HG02588 (cell line): ENCODE measurements at regions not wholly inside any gene's neighbourhood (a gene's known extent, or its start where the extent isn't known, plus 50 kb on each side); places are given as distances from the start of the nearest gene placed in this dataset.

Experiments used
- ATAC-seq: cut with Tn5 transposase; IDR thresholded peaks from one replicate; pipeline ENCODE4 v1.9.1; 2021; ENCODE audit warnings: mild to moderate bottlenecking, moderate library complexity; ENCODE audit not compliant: unreplicated experiment

DNA sequence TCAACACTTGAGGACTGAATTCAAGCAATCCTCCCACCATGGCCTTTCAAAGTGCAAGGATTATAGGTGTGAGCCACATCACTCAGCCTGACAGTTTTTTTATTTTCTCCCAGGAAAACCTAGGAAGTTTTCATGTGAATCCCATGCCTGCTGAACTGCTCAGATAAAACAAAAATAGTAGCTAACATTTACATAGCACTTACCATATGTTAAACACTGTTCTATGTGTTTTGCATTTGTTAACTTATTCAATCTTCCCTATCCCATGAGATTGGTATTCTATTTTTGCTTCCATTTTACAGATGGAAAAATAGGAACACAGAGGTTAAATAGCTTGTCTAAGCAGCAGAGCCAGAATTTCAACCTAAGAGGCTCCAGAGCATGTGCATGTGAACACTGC lies 157.4 kb upstream of the KCTD1 start:
- no peak for ATAC-seq

DNA sequence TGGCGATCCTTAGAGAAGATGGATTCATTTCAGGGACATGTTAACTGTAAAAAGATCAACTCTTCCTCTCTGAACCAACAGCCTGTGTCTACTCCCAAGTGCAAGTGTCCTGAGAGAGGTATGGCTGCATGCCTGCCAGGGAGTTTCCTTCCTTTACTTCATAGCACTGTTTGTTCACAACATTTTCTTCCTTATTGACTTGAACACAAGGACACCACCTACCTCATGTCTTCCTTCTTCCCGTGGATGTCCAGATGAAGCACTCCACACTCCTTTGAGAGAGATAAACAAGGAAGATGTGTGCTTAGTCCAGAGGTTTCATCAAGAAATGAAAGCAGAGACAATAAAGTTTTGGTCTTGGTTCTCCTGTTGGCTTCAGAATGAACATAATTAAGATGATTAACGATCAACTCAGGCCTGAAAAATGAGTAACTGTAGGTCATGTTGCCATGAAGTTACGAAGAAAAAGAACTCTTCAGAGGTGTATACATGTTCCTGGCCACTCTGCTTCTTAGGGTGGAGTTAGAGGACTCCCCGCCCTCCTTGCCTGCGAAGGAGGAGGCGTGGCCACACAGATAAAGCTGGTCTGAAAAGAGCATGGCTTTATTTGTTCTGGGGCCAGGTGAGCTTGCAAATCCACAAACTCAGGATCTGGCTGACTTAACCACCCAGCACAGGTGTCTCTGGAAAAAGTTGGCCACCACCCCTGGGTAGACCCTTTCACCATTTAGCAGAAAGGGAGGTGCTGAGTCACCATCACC lies 155.0 kb upstream of the KCTD1 start:
- no peak for ATAC-seq

DNA sequence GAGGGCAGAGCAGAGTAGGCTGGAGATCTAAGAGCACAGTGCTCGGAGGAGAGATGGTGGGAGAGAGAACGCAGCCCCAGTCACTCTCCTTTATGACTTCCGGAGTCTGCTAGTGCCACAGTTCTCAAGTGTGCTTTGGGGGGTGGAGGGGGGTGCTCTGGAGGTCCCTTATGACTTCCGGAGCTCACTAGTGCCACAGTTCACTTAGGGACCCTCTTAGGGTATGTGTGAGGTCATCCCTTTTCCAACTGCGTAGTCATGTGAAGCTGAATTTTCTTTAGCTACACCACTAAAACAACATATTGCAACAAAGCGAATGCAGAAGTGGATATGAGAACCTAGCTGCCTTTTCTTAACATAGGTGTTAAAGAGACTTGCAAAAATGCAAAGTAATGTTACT lies 153.7 kb upstream of the KCTD1 start:
- ATAC-seq: no peak

DNA sequence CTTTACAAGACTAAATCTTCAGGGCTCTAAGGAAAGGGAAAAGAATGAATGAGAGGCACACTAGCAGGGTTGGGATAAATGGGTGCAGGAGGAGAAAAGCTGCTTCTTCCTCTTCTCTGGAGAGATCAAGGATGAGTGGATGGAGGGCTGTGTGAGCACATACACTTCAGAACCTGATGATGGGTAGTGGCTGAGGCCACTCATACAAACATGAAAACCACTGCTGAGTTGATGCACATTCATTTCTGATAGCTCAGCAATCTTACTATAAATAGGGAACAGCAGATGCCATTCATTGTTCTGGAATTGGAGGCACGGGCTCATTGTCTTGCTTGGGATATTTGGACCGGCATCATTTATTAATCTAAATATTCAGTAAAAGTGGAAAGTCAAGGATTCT lies 152.4 kb upstream of the KCTD1 start:
- no peak for ATAC-seq

DNA sequence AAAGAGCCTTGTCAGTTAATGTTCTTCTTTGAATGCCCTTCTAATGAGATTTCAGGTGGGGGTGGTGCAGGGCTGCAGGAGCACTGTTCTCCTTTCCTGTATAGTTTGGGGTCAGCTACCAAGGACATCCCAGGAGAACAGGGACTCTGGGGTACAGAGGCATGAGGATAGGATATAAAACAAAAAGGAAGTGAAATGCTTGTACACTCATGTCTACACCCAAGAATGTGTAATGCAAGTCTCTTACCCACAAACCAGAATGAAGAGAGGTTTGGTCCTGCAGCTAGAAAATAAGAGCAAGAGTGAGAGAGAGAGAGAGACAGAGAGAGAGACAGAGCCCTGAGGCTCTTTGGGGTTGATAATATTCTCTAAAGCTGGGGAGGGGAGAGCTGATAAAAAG lies 151.8 kb upstream of the KCTD1 start:
- no peak for ATAC-seq

DNA sequence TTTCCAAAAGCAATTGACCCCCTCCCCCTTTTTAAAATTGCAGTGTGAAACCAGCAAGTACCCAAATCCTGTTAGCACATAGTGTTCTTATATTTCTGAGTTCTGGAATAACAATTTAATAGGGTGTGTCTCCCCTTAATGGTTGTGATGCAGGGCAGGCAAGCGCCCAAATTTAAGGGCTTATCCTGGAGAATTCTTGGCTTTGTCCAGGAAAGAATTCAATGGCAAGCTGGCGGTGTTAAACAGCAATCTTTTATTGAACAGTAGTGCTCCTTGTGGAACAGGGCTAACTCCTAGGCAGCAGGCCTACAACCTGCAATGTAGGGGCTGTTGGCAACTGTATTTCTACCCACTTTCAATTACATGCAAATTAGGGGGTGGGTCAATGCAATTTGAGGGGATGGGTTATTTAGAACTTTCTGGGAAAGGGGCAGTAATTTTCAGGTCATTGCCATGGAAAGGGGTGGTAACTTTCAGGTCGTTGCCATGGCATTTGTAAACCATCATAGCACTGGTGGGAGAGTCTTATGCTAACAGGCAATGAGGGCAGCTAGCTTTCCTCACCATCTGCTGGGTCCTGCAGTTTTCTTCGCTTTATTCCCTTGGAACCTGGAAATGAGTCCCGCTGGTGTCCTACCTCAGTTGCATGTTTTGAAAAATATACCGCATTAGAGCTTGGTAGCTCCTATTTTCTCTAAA lies 149.0 kb upstream of the KCTD1 start:
- ATAC-seq: no peak

DNA sequence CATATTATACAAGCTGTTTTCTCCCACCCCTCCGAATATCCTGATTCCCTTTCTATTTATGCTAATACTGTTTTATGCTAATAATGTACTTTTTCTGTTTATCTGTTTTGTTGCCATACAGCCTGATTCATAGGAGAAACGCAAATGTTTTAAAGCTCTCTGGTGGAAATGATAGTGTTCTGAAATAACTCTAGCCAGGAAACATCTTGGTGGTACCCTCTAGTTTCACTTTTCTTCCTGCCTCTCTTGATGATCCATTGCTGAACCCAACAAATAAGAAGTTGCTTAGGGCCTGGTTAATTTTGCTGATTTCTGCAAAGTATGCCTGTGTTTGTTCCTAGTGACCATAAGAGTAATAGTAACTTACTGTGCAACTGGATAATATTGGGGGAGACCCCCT lies 148.4 kb upstream of the KCTD1 start:
- no peak for ATAC-seq

DNA sequence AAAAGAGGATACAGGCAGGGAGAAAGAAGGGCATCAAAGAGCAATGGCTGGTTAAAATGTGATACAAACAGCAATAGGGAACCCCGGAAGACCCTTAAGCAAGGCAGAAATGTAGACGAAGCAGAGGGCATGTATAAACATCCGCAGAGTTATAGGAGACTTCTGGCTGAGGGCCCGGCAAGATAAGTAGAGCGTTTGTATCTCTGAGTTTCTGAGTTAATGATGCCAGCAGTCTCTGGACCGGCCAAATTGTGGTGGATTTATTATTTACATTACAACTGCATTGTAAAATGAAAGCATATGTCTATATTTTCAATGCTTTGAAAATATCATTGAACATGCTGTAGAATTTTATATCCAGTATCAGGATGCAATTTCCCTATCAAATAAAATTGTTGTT lies 148.0 kb upstream of the KCTD1 start:
- ATAC-seq: no peak

DNA sequence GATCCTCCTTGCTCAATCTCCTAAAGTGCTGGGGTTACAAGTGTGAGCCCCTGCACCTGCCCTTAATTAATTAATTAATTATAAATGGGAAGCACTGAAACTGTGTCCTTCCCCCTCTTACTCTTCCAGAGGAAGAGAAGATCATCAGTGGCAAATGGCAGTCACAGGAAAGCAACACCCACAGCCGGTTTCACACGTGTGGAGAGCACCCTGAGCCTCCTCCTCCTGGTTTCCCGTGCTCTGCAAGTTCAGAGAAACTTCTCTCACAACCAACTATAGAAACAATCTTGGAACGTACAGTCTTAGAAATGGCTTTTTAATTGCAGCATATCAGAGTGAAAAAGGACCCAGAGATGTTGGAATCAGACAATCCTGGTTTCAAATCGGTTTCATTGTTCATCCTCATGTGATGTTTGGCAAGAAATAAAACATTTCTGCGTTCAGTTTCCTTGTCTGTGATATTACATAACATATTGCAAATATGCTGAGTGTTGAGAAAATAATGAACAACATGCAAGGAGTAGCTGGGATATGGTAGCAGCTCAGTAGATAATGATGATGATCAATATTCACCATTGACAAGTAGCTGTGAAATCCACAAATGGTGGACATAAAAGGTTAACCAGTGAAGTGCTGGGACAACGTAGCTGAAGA lies 141.0 kb upstream of the KCTD1 start:
- ATAC-seq: no peak

DNA sequence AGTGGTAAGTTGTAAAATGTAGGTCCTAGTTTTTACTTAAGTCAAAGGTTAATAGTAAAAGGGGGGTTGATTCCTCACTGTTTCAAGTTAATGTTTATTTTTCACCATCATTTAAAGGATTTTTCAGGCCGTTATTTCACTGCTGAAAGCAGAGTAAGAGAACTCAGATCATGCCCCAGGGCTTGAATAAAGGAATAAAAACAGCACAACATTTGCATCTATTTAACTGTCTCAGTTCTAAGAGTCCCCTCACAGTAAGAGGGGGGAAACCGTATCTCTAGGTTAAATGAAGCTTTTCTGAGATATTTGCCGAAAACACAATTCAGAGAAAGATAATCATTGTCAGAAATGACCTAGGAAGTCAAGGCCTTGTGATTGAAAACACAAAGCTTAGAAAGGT lies 138.2 kb upstream of the KCTD1 start:
- ATAC-seq: no peak

DNA sequence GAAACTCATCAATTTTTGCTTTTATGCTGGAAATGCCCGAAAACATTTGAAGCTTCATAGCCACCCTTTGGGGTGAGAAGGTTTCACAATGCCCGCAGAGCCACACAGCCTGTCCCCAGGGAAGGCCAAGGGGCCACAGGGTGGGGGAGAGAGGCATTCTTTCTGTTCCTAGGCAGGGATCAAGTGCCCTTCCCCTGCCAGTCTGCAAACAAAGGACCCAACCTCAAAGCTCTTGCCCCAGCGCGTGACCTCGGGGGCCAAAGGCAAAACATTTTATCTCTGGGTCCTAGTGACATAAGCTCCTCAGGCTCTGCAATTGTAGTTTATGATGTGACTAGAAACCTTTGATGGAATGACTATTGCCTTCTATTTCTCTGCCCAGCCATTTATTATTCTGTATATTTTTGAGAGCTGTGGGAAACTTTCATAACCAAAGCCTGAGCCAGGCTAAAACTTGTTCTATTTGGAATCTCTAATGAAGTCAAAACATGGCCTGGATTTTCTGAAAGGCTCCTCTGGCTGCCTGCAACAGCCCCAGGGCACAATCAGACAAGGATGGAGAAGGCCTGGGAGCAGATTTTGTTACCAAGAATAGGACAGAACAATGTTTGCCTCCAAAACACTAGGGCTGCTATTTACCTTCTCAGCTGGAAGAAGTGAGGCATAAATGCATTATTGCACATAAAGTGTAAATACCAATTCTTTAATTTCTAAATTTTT lies 137.2 kb upstream of the KCTD1 start:
- no peak for ATAC-seq

DNA sequence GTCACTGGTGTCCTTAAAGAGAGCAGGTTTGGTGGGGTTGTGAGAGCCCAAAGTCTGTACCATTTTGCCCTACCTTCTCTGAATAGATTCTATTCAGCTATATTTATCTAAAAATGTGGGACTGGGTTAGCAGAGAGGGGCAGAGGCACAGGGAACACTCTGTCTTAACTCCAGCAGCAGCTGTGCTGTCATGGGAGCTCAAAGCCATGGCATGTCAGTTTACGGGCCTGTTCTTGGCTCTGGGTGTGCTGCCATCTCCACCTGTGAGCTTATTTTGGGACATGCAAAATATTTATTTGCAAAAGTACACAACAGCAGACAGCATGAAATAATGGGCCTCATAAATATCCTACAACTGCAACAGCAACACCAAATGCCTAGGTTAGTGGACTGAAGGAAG lies 129.6 kb upstream of the KCTD1 start:
- no peak for ATAC-seq

DNA sequence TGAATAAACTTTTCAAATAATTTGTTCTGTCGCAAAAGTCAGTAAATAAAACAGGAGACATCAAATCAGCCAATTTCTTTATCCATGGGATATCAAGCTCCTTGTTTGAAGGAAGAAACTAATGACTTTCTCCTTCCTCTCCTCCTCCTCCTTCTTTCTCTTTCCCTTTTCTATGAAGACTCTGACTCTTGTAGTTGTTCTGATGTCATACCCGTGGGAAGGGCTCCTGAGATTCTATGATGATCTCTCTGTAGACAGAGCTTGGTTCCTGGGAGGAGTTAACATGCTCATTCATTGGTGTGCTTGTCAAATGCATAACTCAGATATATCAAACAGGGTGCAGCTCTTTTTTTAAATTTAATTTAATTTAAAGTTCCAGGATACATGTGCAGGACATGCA lies 118.7 kb upstream of the KCTD1 start:
- ATAC-seq: no peak

DNA sequence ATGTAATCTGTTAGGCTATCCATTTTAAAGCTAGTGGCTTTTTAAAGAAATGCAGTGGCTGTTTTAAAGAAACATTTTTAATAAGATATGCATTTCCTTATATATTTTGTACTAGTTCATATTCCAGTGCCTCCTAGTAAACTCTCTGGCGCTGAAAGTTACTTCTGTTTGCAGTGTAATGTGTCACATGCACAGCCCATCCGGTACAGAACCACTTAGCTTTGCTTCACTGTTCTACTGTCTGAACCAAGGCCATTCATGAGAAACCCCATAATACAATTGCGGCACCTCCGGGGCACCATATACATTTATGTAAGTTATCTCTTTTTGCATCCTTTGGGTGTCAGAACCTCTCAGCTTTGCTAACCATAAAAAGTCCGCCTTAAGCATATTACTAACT lies 114.6 kb upstream of the KCTD1 start:
- ATAC-seq: no peak

DNA sequence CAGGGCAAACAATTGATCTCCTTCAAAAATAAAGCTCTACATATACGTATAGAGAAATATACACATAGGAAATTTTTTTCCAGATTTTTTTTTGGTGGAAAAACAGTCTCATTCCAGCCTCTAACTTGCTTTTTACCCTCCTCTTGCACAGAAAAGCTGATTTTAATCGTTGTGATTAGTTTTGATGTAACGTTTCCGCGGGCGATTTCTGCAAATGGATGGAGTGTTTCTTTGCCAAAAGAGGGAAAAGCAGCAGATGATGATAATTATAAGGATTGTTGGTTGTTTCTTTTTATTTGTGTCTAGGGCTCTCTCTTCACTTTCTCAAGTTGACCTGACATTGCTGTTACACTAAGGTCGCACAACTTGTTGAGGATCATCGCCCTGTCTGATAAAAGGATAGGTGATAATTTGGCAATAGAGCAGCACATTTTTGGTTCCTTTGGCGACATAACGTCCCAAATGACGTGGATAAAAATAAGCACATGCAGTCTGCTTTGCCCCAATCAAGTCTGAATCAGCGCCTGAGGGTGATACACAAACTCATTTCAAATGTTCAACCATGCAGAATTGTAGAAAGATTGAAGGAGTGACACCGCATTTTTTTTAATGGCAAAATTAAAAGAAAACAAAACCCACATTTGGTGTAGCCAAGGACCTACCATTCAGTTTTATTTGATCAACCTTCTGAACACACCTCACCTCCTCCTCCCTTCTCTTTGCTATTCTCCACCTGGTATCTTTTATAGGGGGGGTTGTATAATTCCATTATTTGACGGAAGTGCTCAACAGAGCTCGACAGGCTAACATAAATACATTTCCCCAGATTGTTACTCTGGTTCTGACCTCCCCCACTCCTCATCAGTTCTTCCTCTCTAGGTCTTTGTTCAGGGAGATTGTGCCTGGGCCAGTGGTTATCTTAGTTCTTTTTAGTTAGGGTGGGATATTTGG lies 109.6 kb upstream of the KCTD1 start:
- ATAC-seq: no peak

DNA sequence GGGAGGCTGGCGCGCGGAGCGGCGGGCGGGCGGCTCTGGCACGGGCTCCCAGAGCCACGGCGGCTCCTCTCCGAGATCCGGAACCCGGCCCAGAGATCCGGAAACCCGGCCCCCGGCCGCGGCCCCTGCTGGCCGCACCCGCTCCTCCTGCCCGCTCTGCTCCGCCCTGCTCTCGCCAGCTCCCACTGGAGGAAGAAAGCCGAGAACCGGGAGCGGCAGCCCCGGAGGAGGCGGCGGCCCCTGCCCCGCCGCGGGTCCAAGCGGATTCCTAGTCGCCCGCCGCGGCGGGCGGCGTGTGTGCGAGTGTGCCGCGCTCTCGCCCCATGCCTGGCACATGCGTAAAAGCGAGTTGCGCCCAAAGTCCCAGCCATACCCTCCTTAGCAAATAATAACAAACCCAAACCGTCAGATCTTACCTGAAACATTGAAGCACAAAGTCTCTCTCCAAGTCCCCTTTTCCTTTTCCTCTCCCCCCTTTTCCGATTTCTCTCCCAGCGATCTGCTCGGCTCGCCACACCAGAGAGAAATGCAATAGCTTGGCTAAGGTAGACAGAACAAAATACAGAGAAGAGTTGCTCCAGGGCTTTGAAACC lies 108.7 kb upstream of the KCTD1 start:
- peak; percentile 78 for ATAC-seq

DNA sequence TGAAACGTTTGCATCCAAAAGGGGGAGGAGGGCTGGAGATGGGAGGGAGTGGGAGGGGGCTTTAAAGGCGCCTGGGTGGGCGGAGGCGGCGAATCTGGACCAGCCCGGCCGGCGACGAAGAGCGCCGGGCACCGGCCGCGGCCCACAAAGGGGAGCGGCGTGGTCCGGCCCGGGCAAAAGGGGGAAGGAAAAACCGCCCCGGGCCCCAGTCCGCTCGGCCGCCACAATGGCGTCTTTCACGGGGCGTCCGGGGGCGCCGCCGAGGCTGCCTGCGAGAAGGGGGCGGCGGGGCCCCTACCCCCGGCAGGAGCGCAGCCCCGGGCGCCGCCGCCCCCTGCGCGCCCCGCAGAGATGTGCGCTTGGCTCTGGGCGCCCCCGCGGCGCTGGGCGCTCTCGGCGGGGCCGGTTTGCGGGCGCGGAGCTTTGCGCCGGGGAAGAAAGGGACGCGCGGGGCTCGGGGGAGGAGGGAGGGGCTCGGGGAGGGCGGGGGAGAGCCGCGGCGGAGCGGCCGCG lies 108.1 kb upstream of the KCTD1 start:
- ATAC-seq: peak; percentile 31

DNA sequence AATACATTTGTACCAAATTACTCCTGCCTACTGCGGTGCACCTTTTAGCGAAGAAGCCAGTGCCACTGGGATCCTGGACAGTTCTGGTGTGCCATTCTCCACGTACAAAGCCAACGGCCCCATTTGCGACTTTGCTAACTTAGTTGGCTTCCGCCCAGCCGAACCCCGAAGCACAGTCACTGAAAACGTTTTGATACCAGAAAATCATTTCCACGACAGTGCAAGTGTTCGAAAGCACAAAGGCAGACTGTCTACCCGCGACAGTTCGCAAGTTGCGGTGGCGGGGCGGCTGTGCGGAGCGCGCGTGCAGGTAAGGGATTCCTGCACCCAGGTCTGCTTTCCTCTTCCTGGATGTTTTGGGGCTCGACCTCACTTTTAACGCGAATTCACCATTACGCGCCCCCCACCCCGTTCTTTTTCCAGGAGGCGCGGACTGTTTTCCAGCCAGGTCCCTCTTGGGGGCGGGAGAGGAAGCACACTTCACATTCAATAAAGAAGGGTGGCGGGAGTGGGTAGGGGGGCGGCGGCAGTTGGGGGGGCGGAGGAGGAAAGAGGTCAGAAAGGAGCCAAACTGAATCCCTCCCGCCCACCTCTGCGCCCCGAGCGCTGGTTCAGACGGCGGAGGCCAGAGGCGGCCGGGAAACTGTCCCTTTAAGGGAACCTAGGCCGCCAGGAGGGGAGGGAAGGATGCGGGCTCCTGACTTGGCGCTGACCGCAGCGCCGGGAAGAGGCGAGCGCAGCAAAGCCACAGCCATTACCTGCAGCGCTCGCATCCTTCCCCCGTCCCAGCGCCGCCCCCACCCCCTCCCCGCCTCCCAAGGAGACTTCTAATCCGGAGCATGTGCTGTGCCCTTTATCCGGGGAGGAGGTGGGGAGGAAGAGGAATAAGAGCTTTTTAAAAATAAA lies 107.4 kb upstream of the KCTD1 start:
- no peak for ATAC-seq
